ENCODE measurements at regions not wholly inside any gene's neighbourhood (a gene's known extent, or its start where the extent isn't known, plus 50 kb on each side); places are given as distances from the start of the nearest gene placed in this dataset.

- DNase-seq (ENCODE audit: extremely low read depth, low read depth): no peak
- no peak for TF ChIP-seq CTCF (IDR thresholded peaks at IDR 0.05; ENCODE audit: low read depth, low read length, missing control alignments)
- H3K4me3 ChIP-seq (replicated peaks; ENCODE audit: low read depth, low read length): no peak overlapping the region
These were observed 715.4 kb downstream of the LTN1 start for GRCh38 chr21:28277324-28277723.

- DNase-seq (ENCODE audit: extremely low read depth, low read depth): no peak
- TF ChIP-seq CTCF (IDR thresholded peaks at IDR 0.05; ENCODE audit: low read depth, low read length, missing control alignments): no peak
These were observed 720.2 kb downstream of the LTN1 start for GRCh38 chr21:28272272-28272992.

GRCh38 chr21:28269173-28269572 lies 723.5 kb downstream of the LTN1 start:
- no peak for TF ChIP-seq CTCF (IDR thresholded peaks at IDR 0.05; ENCODE audit: low read depth, low read length, missing control alignments)
- no peak overlapping the region for H3K4me3 ChIP-seq (replicated peaks; ENCODE audit: low read depth, low read length)
- no peak for DNase-seq (ENCODE audit: extremely low read depth, low read depth)

More at GRCh38 chr21:28272272-28272992, 720.2 kb downstream of the LTN1 start:
- H3K4me3 ChIP-seq (replicated peaks; ENCODE audit: low read depth, low read length): no peak overlapping the region

GRCh38 chr21:28268685-28269084 lies 724.0 kb downstream of the LTN1 start:
- no peak for DNase-seq (ENCODE audit: extremely low read depth, low read depth)
- no peak overlapping the region for H3K4me3 ChIP-seq (replicated peaks; ENCODE audit: low read depth, low read length)
- TF ChIP-seq CTCF (IDR thresholded peaks at IDR 0.05; ENCODE audit: low read depth, low read length, missing control alignments): no peak

- H3K4me3 ChIP-seq (replicated peaks; ENCODE audit: low read depth, low read length): no peak overlapping the region
- DNase-seq (ENCODE audit: extremely low read depth, low read depth): no peak
- no peak for TF ChIP-seq CTCF (IDR thresholded peaks at IDR 0.05; ENCODE audit: low read depth, low read length, missing control alignments)
These were observed 725.2 kb downstream of the LTN1 start for GRCh38 chr21:28267449-28267848.

- TF ChIP-seq CTCF (IDR thresholded peaks at IDR 0.05; ENCODE audit: low read depth, low read length, missing control alignments): no peak
- DNase-seq (ENCODE audit: extremely low read depth, low read depth): no peak
These were observed 726.6 kb downstream of the LTN1 start for GRCh38 chr21:28266061-28266460.

GRCh38 chr21:28263974-28264373 lies 728.7 kb downstream of the LTN1 start:
- no peak for TF ChIP-seq CTCF (IDR thresholded peaks at IDR 0.05; ENCODE audit: low read depth, low read length, missing control alignments)
- no peak for DNase-seq (ENCODE audit: extremely low read depth, low read depth)
- H3K4me3 ChIP-seq (replicated peaks; ENCODE audit: low read depth, low read length): no peak overlapping the region

More at GRCh38 chr21:28266061-28266460, 726.6 kb downstream of the LTN1 start:
- no peak overlapping the region for H3K4me3 ChIP-seq (replicated peaks; ENCODE audit: low read depth, low read length)

Data from HFF-Myc (cell line).